ENCODE measurements at regions not wholly inside any gene's neighbourhood (a gene's known extent, or its start where the extent isn't known, plus 50 kb on each side); places are given as distances from the start of the nearest gene placed in this dataset.

GRCh38 chr16:50459496-50460080 lies 88.6 kb upstream of the NKD1 start (continued):
- TF ChIP-seq, protein P1, sequence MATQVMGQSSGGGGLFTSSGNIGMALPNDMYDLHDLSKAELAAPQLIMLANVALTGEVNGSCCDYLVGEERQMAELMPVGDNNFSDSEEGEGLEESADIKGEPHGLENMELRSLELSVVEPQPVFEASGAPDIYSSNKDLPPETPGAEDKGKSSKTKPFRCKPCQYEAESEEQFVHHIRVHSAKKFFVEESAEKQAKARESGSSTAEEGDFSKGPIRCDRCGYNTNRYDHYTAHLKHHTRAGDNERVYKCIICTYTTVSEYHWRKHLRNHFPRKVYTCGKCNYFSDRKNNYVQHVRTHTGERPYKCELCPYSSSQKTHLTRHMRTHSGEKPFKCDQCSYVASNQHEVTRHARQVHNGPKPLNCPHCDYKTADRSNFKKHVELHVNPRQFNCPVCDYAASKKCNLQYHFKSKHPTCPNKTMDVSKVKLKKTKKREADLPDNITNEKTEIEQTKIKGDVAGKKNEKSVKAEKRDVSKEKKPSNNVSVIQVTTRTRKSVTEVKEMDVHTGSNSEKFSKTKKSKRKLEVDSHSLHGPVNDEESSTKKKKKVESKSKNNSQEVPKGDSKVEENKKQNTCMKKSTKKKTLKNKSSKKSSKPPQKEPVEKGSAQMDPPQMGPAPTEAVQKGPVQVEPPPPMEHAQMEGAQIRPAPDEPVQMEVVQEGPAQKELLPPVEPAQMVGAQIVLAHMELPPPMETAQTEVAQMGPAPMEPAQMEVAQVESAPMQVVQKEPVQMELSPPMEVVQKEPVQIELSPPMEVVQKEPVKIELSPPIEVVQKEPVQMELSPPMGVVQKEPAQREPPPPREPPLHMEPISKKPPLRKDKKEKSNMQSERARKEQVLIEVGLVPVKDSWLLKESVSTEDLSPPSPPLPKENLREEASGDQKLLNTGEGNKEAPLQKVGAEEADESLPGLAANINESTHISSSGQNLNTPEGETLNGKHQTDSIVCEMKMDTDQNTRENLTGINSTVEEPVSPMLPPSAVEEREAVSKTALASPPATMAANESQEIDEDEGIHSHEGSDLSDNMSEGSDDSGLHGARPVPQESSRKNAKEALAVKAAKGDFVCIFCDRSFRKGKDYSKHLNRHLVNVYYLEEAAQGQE (IDR thresholded peaks at IDR 0.05; ENCODE audit: unreplicated experiment): no peak
- TF ChIP-seq CREB1 (CRISPR knock-in tag; IDR thresholded peaks at IDR 0.05; ENCODE audit: low read depth) (no peak), STAT1 (IDR thresholded peaks at IDR 0.05; ENCODE audit: unreplicated experiment) (no peak)

DNA sequence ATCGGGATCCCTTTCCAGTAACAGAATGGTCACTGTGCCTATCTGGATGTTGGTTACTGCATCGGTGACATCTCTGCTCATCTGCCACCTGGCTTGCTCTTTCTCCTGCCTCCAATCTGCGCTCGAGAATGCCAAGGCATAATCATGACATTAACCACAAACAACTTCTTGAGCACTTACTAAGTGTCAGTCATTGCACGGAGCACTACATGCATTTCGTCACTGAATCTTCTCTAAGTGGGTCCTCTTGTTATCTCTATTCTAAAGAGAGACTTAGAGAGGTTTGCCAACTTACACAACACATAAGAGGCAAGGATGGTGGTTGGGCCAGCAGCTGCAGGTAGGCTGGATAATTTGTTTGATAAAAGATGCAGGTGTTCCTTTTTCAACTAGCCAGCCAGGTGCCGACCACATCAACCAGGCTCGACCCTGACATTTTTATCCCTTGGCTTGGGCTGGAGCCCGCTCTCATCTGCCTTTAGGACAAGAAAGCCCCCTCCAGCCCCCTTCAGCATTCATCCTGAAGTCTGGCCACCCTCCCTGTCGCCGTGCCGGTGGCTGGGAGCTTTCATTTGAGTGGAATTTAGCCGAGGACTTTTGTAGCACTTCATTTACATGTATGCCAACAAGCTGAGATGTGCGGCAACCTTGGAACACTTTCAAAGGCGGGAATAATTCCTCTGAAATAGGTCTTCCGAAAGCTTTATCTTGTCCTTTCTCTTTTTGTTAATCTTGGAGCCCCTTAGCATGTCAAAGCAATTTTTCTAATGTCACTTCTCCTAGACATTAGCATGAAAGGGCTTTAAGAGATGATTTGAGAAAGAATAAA lies 89.3 kb upstream of the NKD1 start:
- Mint-ChIP-seq H3K4me3 (peak overlapping the region; percentile 32; the same call in 2 of the 3 replicates), H3K27me3 (ENCODE audit: insufficient read depth, low read depth, poor library complexity) (peaks cover 17% of the 10 kb centered on the region), H3K9me3 (no peaks in the 10 kb centered on the region), H3K4me1 (peaks cover 51% of the 10 kb centered on the region), H3K36me3 (ENCODE audit: low read depth) (no peaks in the 10 kb centered on the region), H3K27ac (peak overlapping the region; percentile 7; the same call in 1 of the 2 replicates)
- peak overlapping the region; percentile 72 for H3K4me2 ChIP-seq
- peak overlapping the region; percentile 91 for H3K27ac ChIP-seq (ENCODE audit: low read depth)
- no peaks in the 10 kb centered on the region for H4K20me1 ChIP-seq (replicated peaks; ENCODE audit: insufficient read depth)
- no peaks in the 10 kb centered on the region for H3K36me3 ChIP-seq (ENCODE audit: insufficient read depth)
- ATAC-seq (peak; percentile 46), DNase-seq (ENCODE audit: low spot score) (peak; percentile 64)
- H3K4me1 ChIP-seq (ENCODE audit: insufficient read depth): peaks cover 44% of the 10 kb centered on the region
- H3F3A ChIP-seq (replicated peaks; ENCODE audit: low read depth): peaks cover 7% of the 10 kb centered on the region; the same call in 1 of the 2 replicates
- H2AFZ ChIP-seq: 0 out of 2 replicates have a peak overlapping the region, but pooled peaks have one; percentile 44
- no peaks in the 10 kb centered on the region for H3K79me2 ChIP-seq (replicated peaks; ENCODE audit: insufficient read depth)
- no peaks in the 10 kb centered on the region for H3K9me2 ChIP-seq (ENCODE audit: insufficient read depth)
- peak overlapping the region; percentile 37 for H3K4me3 ChIP-seq
- peaks cover 10% of the 10 kb centered on the region for H3K27me3 ChIP-seq (ENCODE audit: insufficient read depth)
- no peak for TF ChIP-seq ZNF462 (CRISPR knock-in tag; IDR thresholded peaks at IDR 0.05)
- TF ChIP-seq CTCF (conservative IDR thresholded peaks at IDR 0.05; ENCODE audit: low read depth in 2 of 2): no peak
- no peak for TF ChIP-seq ZNF114 (CRISPR knock-in tag; IDR thresholded peaks at IDR 0.05)
- TF ChIP-seq CREB1 (CRISPR knock-in tag; IDR thresholded peaks at IDR 0.05; ENCODE audit: low read depth): no peak
- no peak; the same call in 1 of the 2 replicates for TF ChIP-seq NANOG (IDR thresholded peaks at IDR 0.05; ENCODE audit: borderline replicate concordance)
- TF ChIP-seq, protein P2, sequence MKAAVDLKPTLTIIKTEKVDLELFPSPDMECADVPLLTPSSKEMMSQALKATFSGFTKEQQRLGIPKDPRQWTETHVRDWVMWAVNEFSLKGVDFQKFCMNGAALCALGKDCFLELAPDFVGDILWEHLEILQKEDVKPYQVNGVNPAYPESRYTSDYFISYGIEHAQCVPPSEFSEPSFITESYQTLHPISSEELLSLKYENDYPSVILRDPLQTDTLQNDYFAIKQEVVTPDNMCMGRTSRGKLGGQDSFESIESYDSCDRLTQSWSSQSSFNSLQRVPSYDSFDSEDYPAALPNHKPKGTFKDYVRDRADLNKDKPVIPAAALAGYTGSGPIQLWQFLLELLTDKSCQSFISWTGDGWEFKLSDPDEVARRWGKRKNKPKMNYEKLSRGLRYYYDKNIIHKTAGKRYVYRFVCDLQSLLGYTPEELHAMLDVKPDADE (IDR thresholded peaks at IDR 0.05): no peak

Measured in GM23338 (cell line).